ENCODE measurements at regions not wholly inside any gene's neighbourhood (a gene's known extent, or its start where the extent isn't known, plus 50 kb on each side); places are given as distances from the start of the nearest gene placed in this dataset.

DNA sequence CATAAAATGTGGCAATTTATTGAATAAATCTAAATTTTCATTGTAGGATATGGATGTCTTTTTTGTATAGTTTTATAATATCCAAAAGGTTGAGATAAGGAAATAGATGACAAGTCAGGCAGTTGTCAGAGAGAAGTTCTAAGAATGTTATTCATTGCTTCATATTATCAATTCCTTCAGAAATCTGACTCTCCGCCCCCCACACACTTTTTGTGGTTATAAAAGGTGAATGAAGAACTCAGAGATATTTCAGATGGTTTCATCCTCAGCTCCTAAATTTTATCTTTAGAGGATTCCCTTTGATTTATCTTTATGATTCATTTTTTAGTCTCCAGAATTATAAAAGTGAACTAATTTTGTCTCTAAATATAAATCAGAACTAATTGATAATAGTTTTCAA lies 136.1 kb upstream of the NOX3 start:
- no peak overlapping the region for H3K4me3 Mint-ChIP-seq (ENCODE audit: unreplicated experiment)

DNA sequence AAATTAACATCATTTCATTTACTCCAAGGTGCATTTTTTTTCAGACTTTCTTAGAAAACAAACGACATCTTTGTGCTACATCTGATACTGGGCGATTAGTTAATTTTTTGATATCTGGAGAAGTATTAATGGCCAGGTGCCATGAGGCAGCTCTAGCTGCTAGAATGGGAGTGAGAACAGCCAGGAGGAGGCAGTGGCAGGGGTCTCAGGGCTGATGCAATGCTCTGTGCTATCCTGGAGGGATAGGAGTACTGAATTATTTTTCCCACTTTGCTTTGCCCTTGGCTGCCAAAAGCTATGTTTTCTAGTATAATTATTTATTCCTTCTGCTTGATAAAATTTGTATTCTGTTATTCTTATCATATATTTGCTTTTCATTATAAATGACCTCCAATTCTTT lies 133.6 kb upstream of the NOX3 start:
- Mint-ChIP-seq H3K4me1 (ENCODE audit: unreplicated experiment) (no peaks in the 10 kb centered on the region), H3K36me3 (ENCODE audit: low read depth, unreplicated experiment) (no peaks in the 10 kb centered on the region), H3K27ac (ENCODE audit: unreplicated experiment) (no peak overlapping the region), H3K9me3 (ENCODE audit: unreplicated experiment) (no peaks in the 10 kb centered on the region), H3K4me3 (ENCODE audit: unreplicated experiment) (no peak overlapping the region), H3K27me3 (ENCODE audit: unreplicated experiment) (no peaks in the 10 kb centered on the region)
- TF ChIP-seq, protein P1, sequence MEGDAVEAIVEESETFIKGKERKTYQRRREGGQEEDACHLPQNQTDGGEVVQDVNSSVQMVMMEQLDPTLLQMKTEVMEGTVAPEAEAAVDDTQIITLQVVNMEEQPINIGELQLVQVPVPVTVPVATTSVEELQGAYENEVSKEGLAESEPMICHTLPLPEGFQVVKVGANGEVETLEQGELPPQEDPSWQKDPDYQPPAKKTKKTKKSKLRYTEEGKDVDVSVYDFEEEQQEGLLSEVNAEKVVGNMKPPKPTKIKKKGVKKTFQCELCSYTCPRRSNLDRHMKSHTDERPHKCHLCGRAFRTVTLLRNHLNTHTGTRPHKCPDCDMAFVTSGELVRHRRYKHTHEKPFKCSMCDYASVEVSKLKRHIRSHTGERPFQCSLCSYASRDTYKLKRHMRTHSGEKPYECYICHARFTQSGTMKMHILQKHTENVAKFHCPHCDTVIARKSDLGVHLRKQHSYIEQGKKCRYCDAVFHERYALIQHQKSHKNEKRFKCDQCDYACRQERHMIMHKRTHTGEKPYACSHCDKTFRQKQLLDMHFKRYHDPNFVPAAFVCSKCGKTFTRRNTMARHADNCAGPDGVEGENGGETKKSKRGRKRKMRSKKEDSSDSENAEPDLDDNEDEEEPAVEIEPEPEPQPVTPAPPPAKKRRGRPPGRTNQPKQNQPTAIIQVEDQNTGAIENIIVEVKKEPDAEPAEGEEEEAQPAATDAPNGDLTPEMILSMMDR (IDR thresholded peaks at IDR 0.05; ENCODE audit: unreplicated experiment) = no peak
- no peak for DNase-seq (ENCODE audit: low spot score)

More for the DNA sequence above, 136.1 kb upstream of the NOX3 start:
- Mint-ChIP-seq H3K36me3 (ENCODE audit: low read depth, unreplicated experiment) (no peaks in the 10 kb centered on the region), H3K4me1 (ENCODE audit: unreplicated experiment) (no peaks in the 10 kb centered on the region), H3K27me3 (ENCODE audit: unreplicated experiment) (no peaks in the 10 kb centered on the region), H3K27ac (ENCODE audit: unreplicated experiment) (no peak overlapping the region), H3K9me3 (ENCODE audit: unreplicated experiment) (no peaks in the 10 kb centered on the region)
- DNase-seq (ENCODE audit: low spot score) = no peak
- TF ChIP-seq, protein P1 (IDR thresholded peaks at IDR 0.05; ENCODE audit: unreplicated experiment) = no peak

DNA sequence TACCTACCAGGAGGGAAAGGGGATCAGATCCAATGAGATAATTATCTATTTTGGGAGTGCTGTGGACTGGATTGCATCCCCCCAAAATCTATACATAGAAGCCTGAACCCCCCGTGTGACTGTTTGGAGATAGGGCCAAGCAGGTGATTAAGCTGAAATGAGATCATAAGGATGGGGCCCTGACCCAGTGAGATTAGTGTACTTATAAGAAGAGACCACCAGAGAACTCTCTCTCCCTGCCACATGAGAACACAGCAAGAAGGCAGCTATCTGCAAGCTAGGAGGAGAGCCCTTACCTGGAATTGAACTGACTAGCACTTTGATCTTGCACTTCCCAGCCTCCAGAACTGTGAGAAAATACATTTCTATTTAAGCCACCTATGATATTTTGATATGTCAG lies 132.2 kb upstream of the NOX3 start:
- Mint-ChIP-seq H3K9me3 (ENCODE audit: unreplicated experiment) (no peaks in the 10 kb centered on the region), H3K27me3 (ENCODE audit: unreplicated experiment) (no peaks in the 10 kb centered on the region), H3K4me3 (ENCODE audit: unreplicated experiment) (no peak overlapping the region), H3K27ac (ENCODE audit: unreplicated experiment) (no peak overlapping the region), H3K4me1 (ENCODE audit: unreplicated experiment) (no peaks in the 10 kb centered on the region), H3K36me3 (ENCODE audit: low read depth, unreplicated experiment) (no peaks in the 10 kb centered on the region)
- no peak for DNase-seq (ENCODE audit: low spot score)
- TF ChIP-seq, protein P1 (IDR thresholded peaks at IDR 0.05; ENCODE audit: unreplicated experiment) = no peak

DNA sequence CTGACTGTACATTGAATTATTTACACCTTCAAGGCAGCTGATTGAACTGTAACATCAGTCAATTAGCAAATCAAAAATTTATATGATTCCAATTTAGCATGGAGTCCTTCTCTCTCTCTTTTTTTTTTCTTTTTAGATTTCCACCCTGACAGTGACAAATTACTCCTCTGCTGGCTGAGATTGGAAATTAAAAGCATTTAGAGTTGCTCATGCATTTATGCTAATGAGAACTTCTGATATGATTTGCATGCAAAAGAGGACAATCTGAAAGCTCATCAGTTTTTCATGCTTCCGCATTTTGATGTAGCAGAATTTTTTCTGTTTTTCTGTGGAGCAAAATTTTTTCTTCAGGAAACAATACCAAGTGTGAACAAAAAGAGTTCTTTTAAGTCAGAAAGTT lies 130.5 kb upstream of the NOX3 start:
- TF ChIP-seq, protein P1 (IDR thresholded peaks at IDR 0.05; ENCODE audit: unreplicated experiment) = no peak
- Mint-ChIP-seq H3K4me1 (ENCODE audit: unreplicated experiment) (no peaks in the 10 kb centered on the region), H3K27me3 (ENCODE audit: unreplicated experiment) (no peaks in the 10 kb centered on the region), H3K9me3 (ENCODE audit: unreplicated experiment) (no peaks in the 10 kb centered on the region), H3K4me3 (ENCODE audit: unreplicated experiment) (no peak overlapping the region), H3K36me3 (ENCODE audit: low read depth, unreplicated experiment) (no peaks in the 10 kb centered on the region), H3K27ac (ENCODE audit: unreplicated experiment) (no peak overlapping the region)
- DNase-seq (ENCODE audit: low spot score) = no peak

DNA sequence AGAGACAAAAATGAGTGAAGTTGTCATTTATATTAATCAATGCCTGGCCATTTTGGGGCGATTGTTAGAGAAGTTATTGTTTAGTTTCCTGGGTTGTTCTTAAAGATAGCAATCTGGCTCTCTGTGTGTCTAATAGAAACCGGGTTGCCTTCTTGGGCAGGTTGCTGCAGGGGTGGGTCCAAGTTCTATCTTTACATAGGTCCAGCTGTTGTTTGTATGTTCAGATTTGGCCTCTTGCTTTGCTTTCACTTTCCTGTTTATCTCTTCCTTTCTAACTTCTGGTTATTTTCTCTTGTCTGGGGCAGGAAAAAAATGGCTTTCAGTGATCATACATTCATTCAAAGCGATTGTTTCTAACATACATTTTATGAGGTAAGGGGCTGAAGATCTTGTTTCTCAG lies 128.4 kb upstream of the NOX3 start:
- Mint-ChIP-seq H3K27ac (ENCODE audit: unreplicated experiment) (no peak overlapping the region), H3K9me3 (ENCODE audit: unreplicated experiment) (no peaks in the 10 kb centered on the region), H3K4me3 (ENCODE audit: unreplicated experiment) (no peak overlapping the region), H3K4me1 (ENCODE audit: unreplicated experiment) (no peaks in the 10 kb centered on the region), H3K36me3 (ENCODE audit: low read depth, unreplicated experiment) (no peaks in the 10 kb centered on the region), H3K27me3 (ENCODE audit: unreplicated experiment) (peaks cover 1% of the 10 kb centered on the region)
- TF ChIP-seq, protein P1 (IDR thresholded peaks at IDR 0.05; ENCODE audit: unreplicated experiment) = no peak
- no peak for DNase-seq (ENCODE audit: low spot score)

All from endothelial cell (in vitro differentiated cells).